ENCODE measurements at regions not wholly inside any gene's neighbourhood (a gene's known extent, or its start where the extent isn't known, plus 50 kb on each side); places are given as distances from the start of the nearest gene placed in this dataset.

GRCh38 chr10:107706096-107706725, 541.7 kb upstream of the SORCS1 start:
- DNase-seq (ENCODE audit: low spot score) = no peak
- in situ Hi-C loops (cut with MboI; ENCODE audit: low pct_unique_long_range_greater_than_20kb, low sequenced_read_pairs, unreplicated experiment) = no loop called here
- no peak for TF ChIP-seq CTCF (IDR thresholded peaks at IDR 0.05; ENCODE audit: extremely low read depth, insufficient read depth, missing control alignments)

- no peak for DNase-seq (ENCODE audit: low spot score)
- TF ChIP-seq CTCF (IDR thresholded peaks at IDR 0.05; ENCODE audit: extremely low read depth, insufficient read depth, missing control alignments) = no peak
- in situ Hi-C loops (cut with MboI; ENCODE audit: low pct_unique_long_range_greater_than_20kb, low sequenced_read_pairs, unreplicated experiment) = no loop called here
These were observed 537.4 kb upstream of the SORCS1 start for GRCh38 chr10:107701943-107702342.

GRCh38 chr10:107692072-107692471, 527.6 kb upstream of the SORCS1 start:
- in situ Hi-C loops (cut with MboI; ENCODE audit: low pct_unique_long_range_greater_than_20kb, low sequenced_read_pairs, unreplicated experiment) = no loop called here
- DNase-seq (ENCODE audit: low spot score) = no peak
- no peak for TF ChIP-seq CTCF (IDR thresholded peaks at IDR 0.05; ENCODE audit: extremely low read depth, insufficient read depth, missing control alignments)

GRCh38 chr10:107689323-107689722, 524.8 kb upstream of the SORCS1 start:
- in situ Hi-C loops (cut with MboI; ENCODE audit: low pct_unique_long_range_greater_than_20kb, low sequenced_read_pairs, unreplicated experiment) = no loop called here
- no peak for TF ChIP-seq CTCF (IDR thresholded peaks at IDR 0.05; ENCODE audit: extremely low read depth, insufficient read depth, missing control alignments)
- DNase-seq (ENCODE audit: low spot score) = no peak

- DNase-seq (ENCODE audit: low spot score) = no peak
- TF ChIP-seq CTCF (IDR thresholded peaks at IDR 0.05; ENCODE audit: extremely low read depth, insufficient read depth, missing control alignments) = no peak
- in situ Hi-C loops (cut with MboI; ENCODE audit: low pct_unique_long_range_greater_than_20kb, low sequenced_read_pairs, unreplicated experiment) = no loop called here
These were observed 523.2 kb upstream of the SORCS1 start for GRCh38 chr10:107687701-107688100.

GRCh38 chr10:107686095-107686494, 521.6 kb upstream of the SORCS1 start:
- DNase-seq (ENCODE audit: low spot score) = no peak
- in situ Hi-C loops (cut with MboI; ENCODE audit: low pct_unique_long_range_greater_than_20kb, low sequenced_read_pairs, unreplicated experiment) = no loop called here
- TF ChIP-seq CTCF (IDR thresholded peaks at IDR 0.05; ENCODE audit: extremely low read depth, insufficient read depth, missing control alignments) = no peak
